Gastroesophageal sphincter (tissue), 3 donors: ENCODE measurements at regions not wholly inside any gene's neighbourhood (a gene's known extent, or its start where the extent isn't known, plus 50 kb on each side); places are given as distances from the start of the nearest gene placed in this dataset.

Experiments
- EP300 ChIP-seq: sonication (generic); formaldehyde crosslinking; IDR thresholded peaks from one replicate; pipeline ENCODE4 v1.6.1; 2017; ENCODE audit warnings: antibody characterized with exemption, mild to moderate bottlenecking
- POLR2A ChIP-seq, 2 donors: fragments of 450-650 bp; IDR thresholded peaks; one replicate each; pipeline ENCODE4 v1.6.1; 2017; ENCODE audit warnings: antibody characterized with exemption in 2 of 2, mild to moderate bottlenecking in 2 of 2, moderate library complexity in 1 of 2
- POLR2AphosphoS5 ChIP-seq: sonication (generic); formaldehyde crosslinking; IDR thresholded peaks from one replicate; pipeline ENCODE4 v1.6.1; 2017; ENCODE audit warnings: antibody characterized with exemption
- TF ChIP-seq, protein P1 (sequence below), 4 experiments: fragments of 200-600 bp in 2 of 4; fragments of 450-650 bp in 2 of 4; sonication (generic) in 1 of 4; IDR thresholded peaks; one replicate each; pipeline ENCODE4 v1.5.1; 2017 to 2019; ENCODE audit warnings: antibody characterized with exemption in 4 of 4, mild to moderate bottlenecking in 2 of 4, moderate library complexity in 2 of 4

DNA sequence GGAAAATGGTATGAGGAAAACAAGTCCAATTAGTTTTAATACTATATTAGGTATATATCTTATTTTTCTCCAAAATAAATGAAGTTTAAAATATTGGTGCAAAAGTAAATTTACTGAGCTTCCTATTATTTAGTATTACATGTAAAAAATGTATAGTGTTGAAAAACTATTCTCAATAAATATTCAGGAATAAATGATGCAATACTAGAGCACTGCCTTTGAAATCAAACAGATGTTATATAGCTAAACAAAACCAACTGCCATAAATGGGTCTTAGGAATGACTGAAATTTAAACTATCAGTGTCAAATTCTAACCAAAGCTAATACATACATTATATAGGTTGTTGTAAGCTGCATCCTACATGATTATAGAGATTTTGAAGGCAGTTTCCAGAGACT is 1434.0 kb upstream of the LRRTM3 start:
- TF ChIP-seq, protein P1, sequence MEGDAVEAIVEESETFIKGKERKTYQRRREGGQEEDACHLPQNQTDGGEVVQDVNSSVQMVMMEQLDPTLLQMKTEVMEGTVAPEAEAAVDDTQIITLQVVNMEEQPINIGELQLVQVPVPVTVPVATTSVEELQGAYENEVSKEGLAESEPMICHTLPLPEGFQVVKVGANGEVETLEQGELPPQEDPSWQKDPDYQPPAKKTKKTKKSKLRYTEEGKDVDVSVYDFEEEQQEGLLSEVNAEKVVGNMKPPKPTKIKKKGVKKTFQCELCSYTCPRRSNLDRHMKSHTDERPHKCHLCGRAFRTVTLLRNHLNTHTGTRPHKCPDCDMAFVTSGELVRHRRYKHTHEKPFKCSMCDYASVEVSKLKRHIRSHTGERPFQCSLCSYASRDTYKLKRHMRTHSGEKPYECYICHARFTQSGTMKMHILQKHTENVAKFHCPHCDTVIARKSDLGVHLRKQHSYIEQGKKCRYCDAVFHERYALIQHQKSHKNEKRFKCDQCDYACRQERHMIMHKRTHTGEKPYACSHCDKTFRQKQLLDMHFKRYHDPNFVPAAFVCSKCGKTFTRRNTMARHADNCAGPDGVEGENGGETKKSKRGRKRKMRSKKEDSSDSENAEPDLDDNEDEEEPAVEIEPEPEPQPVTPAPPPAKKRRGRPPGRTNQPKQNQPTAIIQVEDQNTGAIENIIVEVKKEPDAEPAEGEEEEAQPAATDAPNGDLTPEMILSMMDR (IDR thresholded peaks at IDR 0.05): no peak
- TF ChIP-seq POLR2AphosphoS5 (no peak), POLR2A (IDR thresholded peaks at IDR 0.05) (no peak), EP300 (no peak)
